GM21367 (cell line): ENCODE measurements at regions not wholly inside any gene's neighbourhood (a gene's known extent, or its start where the extent isn't known, plus 50 kb on each side); places are given as distances from the start of the nearest gene placed in this dataset.

ENCODE experiments used
- ATAC-seq: cut with Tn5 transposase; IDR thresholded peaks from one replicate; pipeline ENCODE4 v1.9.1; 2021; ENCODE audit not compliant: unreplicated experiment

DNA sequence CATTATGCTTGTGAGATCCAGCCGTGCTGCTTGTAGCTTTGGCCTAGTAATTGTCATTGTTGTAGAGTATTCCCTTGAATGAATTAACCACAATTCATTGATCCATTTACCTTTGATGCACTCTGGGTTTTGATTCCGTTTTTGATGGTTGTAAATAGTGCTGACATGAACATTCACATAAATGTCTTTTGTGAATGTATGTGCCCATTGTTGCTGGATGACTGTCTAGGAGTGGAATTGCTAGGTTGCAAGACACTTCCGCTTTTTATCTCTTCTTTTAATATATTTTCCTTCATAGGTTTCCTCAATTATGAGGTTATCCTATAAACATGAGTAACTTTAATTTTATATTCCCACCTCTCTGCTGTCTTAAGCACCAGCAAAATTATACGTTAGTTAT, 104.8 kb upstream of the CCDC68 start:
- ATAC-seq: no peak

DNA sequence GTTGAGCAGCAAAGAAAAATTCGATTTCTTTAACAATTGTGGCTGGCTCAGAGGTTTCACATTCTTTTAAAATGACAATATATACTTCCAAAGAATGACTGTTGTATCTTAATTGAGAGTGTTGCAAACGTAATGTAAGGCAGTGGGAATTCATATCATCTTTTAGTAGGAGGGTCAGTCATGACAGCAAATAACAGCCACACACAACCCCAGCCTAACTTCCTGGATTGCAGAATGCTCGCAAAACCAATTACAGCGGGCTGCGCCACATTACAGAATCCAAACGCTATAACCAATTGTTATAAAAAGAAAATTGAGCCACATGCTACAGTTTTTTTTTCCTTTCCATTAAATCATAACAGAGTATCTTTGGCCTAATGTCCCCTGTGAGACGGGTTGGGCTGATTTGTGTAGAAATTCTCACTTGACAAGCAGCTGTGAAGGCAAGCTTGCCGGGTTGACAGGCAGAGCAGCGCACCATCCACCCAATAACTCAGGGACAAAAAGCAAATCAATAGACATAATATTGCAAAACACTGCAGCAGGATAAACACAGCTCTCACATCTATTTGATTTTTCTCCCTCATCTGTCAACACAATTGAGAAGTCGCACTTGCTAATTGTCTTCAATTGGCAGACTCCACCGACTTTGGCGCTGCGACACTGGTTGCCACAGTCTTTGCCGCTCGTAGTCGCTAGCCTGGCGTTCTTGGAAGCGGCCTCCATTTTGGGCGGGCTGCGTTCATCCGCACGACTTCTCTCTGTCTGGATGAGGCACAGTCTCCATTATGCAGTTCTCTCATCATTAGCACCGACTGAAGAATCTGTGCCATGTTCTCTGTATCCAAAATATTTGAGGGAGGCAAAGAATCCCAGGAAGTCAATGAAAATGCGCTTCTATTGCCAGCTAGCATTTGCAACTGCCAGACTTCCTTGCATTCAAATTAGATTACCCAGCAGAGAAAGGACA, 95.0 kb upstream of the CCDC68 start:
- no peak for ATAC-seq

DNA sequence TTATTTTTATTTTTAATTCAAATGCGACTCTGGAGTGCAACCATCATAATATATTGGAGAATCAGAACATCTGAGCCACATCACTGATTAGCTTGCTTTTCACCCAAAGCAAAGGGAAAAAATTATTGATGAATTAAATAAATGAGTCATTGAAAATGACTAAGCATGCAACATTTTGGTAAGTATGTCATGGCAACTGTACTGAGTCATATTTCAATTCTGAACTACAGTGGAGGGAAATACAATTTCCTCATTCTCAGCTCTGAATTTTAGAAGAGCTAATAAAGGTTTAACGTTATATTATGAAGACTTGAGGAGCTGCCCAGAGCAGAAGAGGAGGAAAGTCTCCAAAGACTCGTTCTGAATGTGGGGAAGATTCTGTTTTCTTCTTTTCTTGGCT, 89.6 kb upstream of the CCDC68 start:
- ATAC-seq: no peak

DNA sequence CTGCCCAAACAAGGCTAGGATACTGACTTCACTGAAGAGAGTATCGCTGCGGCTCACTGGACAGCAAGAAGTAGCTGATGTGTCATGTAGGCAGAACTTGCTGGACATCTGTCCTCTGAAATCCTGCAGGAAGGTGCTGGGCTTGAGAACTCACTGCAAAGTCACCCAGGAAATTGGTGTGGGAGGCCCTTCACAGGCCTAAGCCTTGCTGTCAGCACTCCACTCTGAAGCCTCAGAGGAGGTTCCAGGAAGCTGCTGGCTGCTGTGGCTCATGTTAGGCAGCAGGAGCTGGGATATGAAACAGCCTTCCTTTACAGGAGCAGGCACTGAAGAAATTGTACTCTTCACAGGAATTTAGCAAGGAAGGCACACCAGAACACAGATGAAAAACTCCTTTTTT, 88.3 kb upstream of the CCDC68 start:
- no peak for ATAC-seq

DNA sequence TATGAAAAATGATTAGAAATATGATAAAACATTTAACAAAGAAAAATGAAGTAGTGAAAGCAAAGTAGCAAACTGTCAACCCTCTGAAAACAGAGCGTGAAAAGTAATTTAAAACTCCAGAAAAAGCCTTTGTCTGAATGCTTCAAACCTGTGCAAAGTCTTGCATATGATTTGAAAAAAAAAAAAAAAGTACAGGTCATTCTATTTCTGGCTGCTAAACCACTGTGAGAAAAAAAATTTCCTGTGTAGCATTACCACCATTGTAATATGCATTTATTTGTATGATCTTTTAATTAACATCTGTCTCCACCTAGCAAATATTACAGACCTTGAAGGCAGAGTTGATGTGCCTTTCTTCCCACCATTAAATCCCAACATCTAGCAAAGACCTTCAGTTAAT, 82.1 kb upstream of the CCDC68 start:
- ATAC-seq: no peak

DNA sequence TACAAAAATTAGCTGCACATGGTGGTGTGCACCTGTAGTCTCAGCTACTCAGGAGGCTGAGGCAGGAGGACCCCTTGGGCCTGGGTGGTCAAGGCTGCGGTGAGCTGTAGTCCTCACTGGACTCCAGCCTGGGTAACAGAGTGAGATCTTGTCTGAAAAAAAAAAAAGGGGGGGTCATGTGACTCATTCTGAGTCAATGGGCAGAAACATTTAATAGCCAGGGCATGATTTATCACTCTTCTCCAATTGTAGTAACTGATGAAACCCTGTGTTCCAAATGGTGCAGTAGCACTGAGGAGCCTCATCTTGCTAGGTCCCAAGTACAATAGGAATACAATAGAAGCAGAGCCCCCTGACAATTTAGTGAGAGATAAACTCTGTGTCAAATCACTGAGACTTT, 78.9 kb upstream of the CCDC68 start:
- no peak for ATAC-seq

DNA sequence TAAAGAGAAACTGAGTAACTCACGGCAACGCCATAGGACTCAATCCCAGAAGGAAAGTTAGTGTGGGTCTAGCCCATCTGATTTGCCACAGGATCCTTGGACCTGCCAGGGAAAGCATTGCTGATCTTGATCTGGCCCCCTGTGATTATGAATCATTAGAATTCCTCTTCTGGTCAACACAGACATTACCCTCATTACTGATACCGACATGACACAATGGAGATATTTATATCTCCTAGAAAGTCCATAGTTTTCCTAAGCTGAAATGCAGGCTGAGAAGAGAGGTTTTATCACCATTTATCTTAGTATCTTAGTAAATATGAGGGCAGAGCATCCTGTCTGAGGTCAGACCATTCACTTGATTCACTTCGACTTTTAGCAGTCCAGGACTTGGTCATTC, 75.5 kb upstream of the CCDC68 start:
- no peak for ATAC-seq

DNA sequence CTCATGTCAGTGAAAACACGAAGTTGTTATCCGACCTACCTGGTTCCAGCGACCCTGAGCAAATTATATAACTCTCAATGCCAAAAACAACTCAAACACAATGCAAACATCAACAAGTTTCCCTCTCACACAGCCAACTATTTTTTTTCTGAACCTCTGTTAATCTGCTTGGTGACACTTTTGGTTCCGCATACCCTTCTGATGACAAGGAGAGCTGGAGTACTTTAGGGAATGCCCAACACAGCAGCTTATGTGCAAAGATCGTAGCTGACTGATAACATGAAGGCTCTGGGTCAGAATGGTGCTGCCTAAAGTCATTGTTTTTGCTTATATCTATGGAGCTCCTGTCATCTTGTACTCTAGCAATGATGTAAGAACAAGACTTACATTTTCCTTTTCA, 72.7 kb upstream of the CCDC68 start:
- ATAC-seq: no peak

DNA sequence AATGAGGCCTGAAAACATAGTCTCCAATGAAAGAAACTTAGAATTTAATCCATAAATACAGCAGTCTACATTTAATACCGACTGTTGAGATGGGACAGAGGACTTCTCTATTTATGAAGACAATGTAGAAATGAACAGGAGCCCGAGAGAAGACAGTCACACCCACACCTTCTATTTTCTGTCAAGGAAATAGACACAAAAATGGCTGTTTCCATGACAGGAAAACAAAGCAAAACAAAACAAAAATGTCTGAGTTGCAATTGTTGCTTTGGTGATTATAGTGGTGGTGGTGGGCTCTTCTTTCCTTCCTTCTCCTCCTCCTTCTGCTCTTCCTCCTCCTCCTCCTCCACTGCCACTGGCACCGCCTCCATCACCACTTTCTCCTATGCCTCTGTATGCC, 72.3 kb upstream of the CCDC68 start:
- ATAC-seq: no peak

DNA sequence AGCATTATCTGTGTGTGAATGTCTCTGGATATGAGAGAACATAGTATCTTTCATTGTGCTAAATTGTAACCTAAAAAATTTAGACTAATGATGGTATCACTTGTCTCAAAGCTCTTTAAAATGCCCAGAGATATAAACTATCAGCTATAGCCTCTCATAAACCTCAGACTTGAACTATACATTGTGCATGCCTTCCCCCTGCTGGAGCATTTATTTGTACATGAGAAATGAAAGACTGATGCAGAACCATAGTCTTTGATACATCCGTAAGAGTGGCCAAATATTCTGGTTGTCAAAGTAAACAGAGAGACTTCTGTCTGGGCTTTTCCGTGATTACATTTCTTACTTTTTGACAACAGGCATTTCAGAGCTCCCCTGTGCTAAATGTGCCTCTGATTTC, 71.9 kb upstream of the CCDC68 start:
- ATAC-seq: no peak

DNA sequence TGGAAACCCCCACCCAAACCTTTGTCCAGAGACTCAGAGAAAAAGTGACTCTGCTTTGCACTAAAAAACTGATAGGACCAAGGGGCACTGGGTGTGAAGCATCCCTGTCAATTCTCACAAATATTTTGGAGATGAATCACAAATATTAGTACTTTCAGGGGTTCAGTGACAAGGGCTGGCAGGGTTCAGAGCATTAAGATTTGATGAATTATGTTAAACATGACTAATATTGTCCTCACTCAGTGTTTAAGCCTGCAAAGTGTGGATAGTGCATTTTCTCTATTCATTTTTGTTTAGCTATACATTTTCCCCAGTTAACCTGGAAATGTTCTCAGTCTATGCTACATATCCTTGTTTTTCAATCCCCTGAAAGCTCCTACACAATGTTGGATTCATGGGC, 65.3 kb upstream of the CCDC68 start:
- ATAC-seq: no peak

DNA sequence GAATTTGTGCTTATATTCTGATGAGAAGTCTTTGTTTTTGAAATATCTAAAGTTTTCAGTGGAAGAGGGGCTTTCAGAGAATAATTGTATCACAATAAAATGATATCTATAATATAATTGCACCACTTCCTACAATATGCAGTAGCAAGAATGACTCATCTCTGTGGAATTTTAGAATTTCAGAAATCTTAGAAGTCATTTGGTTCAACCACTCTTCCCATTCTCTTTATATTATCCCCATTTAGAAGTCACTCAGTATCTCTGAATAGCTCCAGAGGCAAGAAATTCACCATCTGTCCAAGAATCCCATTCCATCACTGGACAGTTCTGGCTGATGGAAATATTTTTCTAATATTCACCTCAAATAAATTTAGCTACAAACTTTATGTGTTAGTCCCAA, 59.3 kb upstream of the CCDC68 start:
- ATAC-seq: no peak

DNA sequence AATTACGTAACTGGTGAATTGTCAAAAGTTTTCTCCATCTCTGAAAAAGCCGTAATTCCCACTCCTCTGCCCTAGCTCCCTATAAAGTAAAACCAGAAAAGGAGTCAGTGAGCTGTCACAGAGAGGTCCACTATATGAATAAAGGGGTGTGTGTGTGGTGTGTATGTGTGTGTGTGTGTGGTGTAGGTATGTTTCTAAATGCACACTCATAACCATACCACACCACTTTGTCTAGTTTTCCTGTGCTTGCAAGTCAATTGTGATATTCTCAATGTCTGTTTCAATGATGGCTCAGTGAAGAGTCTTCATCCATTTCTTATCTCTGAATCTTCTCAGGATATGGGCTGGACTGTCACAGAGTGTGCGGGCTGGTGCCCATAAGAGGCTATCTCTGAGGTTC, 54.8 kb upstream of the CCDC68 start:
- no peak for ATAC-seq

DNA sequence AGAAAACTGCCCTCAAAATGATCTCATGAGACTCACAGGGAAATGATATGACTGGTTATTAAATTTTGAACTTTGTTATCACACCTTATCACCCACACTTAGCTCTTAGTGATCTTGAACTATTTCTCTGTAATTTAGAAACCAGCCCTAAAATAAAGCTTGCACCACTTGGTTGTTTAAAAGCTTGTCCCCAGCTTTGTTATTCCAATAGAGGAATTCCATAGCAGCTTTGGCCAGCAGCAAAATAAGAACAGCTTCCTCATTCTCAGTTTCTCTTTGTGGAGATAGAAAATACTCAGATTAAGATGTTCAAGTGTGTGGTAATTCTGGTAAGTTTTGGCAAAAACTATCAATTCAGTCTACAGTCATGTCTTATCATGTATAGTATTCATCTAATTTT, 54.4 kb upstream of the CCDC68 start:
- ATAC-seq: no peak

DNA sequence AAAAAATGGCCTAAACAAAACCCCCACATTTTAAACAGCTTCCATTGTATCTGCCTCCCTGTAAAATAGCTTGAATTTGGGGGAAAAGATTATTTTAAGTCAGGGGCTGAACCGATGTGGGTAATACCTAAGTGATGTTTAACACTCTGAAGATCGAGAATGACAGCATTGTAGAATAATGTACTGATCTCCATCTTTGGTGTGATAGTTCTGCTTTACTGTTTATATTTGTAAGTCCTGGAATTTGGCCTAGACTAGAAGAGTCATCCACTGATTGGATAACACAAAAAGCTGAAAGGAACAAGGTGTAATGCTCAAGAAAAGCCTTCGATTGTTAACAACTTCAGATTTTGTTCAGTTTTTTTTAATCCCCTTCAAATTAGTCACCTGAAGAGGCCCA, 53.8 kb upstream of the CCDC68 start:
- ATAC-seq: no peak

DNA sequence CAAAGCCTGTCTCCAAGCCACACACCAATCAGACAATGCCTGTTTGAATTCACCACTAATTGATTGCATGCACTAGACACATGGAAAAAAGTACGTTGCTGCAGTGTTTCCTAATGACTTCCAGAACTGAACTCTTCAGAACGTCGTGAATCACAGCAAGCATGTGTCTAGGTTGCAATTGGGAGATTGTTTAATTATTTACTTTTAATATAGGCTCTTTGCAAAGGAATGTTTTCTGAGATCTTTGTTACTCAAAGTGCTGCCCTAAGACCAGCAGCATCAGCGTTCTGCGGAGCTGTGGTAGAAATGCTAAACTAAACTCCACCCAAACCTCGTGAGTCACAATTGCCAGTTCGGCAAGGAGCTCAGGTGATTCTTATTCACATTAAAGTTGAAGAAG, 52.7 kb upstream of the CCDC68 start:
- no peak for ATAC-seq
